Mucosa of descending colon (tissue), 3 donors: ENCODE measurements at regions not wholly inside any gene's neighbourhood (a gene's known extent, or its start where the extent isn't known, plus 50 kb on each side); places are given as distances from the start of the nearest gene placed in this dataset.

Experiments used
- ATAC-seq: fragments of 200-7000 bp; cut with Tn5 transposase; one replicate; pipeline ENCODE4 v1.9.1; 2020; ENCODE audit warnings: mild to moderate bottlenecking, moderate library complexity
- DNase-seq, 3 donors: peaks; one replicate each; pipeline ENCODE4 v3.0.0-alpha.2; 2020
- H3K36me3 ChIP-seq: fragments of 200-600 bp; one replicate; pipeline ENCODE4 v1.8.0; 2021; ENCODE audit warnings: low read depth, mild to moderate bottlenecking
- H3K4me1 ChIP-seq: fragments of 200-600 bp; one replicate; pipeline ENCODE4 v1.8.0; 2021; ENCODE audit warnings: low read depth, mild to moderate bottlenecking
- H3K4me3 ChIP-seq: fragments of 200-600 bp; one replicate; pipeline ENCODE4 v1.8.0; 2021; ENCODE audit warnings: mild to moderate bottlenecking
- H3K9me3 ChIP-seq: fragments of 200-600 bp; one replicate; pipeline ENCODE4 v1.8.0; 2021; ENCODE audit warnings: mild to moderate bottlenecking
- intact Hi-C, 2 donors: fragments of 100-400 bp; cut with DNase I in 1 of 2; cut with micrococcal nuclease in 1 of 2; formaldehyde crosslinking; loops; one replicate each; pipeline versions ENCODE4 v1.11.0 to v1.11.1; 2022; cut with DNase I, micrococcal nuclease
- TF ChIP-seq, protein P1 (sequence below): fragments of 200-600 bp; IDR thresholded peaks from one replicate; pipeline ENCODE4 v1.8.0; 2022; ENCODE audit warnings: antibody characterized with exemption, mild to moderate bottlenecking
- donor health status: DM: no; HTN: no; CAD: no; lungs with moderate emphysema.
- donor health status: DM: no; HTN: no; CAD: no.
- donor health status: DM: no; HTN: yes; CAD: no.

DNA sequence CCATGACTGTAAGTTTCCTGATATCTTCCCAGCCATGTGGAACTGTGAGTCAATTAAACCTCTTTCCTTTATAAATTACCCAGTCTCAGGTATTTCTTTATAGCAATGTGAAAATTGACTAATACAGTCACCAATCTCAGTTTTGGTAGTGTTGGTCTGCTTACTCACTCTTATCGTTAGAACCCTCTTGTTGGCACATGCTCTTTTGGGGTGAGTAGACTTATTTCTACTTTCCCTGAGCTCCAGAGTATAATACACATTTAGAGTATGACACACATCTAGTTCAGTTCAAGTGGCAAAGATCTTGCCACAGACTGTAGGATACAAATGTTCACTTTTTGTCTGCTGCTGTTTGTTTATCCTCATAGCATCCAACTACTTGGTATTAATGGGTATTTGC, 347.5 kb upstream of the CELF4 start:
- Histone ChIP-seq H3K4me3 (no peak overlapping the region), H3K36me3 (no peaks in the 10 kb centered on the region), H3K4me1 (no peaks in the 10 kb centered on the region), H3K9me3 (peaks cover 9% of the 10 kb centered on the region)
- no peak for ATAC-seq
- no peak for DNase-seq
- TF ChIP-seq, protein P1, sequence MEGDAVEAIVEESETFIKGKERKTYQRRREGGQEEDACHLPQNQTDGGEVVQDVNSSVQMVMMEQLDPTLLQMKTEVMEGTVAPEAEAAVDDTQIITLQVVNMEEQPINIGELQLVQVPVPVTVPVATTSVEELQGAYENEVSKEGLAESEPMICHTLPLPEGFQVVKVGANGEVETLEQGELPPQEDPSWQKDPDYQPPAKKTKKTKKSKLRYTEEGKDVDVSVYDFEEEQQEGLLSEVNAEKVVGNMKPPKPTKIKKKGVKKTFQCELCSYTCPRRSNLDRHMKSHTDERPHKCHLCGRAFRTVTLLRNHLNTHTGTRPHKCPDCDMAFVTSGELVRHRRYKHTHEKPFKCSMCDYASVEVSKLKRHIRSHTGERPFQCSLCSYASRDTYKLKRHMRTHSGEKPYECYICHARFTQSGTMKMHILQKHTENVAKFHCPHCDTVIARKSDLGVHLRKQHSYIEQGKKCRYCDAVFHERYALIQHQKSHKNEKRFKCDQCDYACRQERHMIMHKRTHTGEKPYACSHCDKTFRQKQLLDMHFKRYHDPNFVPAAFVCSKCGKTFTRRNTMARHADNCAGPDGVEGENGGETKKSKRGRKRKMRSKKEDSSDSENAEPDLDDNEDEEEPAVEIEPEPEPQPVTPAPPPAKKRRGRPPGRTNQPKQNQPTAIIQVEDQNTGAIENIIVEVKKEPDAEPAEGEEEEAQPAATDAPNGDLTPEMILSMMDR: no peak
- intact Hi-C loops: no loop called here

DNA sequence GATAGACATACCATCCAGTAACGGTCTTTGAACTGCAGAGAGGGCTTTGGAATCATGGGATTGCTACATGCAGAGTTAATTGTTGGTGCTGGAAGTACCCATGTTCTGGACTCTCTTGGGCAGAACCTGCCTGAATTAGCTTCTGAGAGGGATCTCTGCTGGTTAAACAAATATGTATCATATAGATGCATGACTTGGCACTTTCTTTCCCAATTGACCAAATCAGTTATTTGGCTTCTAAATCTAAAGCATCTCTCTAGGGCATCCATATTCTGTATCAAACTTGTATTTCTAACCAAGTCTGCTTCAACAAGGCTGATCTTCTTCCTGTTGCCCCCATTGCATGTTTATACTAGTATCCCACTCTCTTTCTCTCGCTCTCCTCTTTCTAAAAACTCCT, 336.7 kb upstream of the CELF4 start:
- Histone ChIP-seq H3K9me3 (peaks cover 22% of the 10 kb centered on the region), H3K4me3 (no peak overlapping the region), H3K4me1 (no peaks in the 10 kb centered on the region), H3K36me3 (no peaks in the 10 kb centered on the region)
- ATAC-seq (no peak), DNase-seq (no peak)
- intact Hi-C loops: no loop called here
- TF ChIP-seq, protein P1: no peak

DNA sequence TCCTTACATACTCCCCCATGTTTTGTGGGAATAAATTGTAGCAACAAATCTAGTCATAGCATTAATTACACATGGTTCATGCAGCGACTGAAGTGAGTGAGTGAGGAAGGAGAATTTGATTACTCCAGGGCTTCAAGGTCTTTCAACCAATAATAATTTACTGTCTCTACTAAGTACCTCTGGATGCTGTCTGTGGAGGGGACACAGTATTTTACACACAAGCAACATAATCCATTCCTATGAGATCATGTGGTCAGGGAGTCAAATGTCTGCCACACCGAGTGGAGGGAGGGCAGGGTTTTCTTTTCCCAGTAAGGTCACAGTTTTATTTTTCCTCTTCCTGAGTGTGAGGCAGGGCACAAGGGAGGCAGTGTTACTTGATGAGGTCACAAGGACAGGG, 334.7 kb upstream of the CELF4 start:
- TF ChIP-seq, protein P1: no peak
- no peak for ATAC-seq
- intact Hi-C loops: no loop called here

DNA sequence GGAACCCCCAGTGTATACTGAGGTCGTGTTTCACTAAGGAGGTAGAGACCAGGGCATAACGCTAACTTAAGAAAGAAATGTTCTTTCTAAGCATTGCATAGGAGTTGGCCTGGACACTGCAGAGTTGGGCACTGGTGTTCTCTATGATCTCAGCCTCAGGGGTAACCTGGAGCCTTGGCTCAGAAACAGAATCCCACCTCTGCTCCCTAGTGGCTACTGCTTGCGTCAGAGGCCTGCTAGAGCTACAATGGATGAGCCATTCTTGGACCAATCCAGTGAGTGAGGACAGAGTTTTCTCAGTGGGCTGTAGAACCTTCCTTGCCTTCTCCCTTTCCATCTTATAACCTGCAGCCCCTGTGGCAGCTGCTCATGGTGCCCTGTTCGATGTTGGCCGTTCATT, 324.4 kb upstream of the CELF4 start:
- ATAC-seq (no peak), DNase-seq (no peak)
- H3K4me3 ChIP-seq: no peak overlapping the region
- no peaks in the 10 kb centered on the region for H3K4me1 ChIP-seq
- peaks cover 12% of the 10 kb centered on the region for H3K9me3 ChIP-seq
- no peaks in the 10 kb centered on the region for H3K36me3 ChIP-seq
- TF ChIP-seq, protein P1: no peak
- intact Hi-C loops: no loop called here

More for the DNA sequence above, 334.7 kb upstream of the CELF4 start:
- H3K9me3 ChIP-seq: peaks cover 19% of the 10 kb centered on the region
- H3K36me3 ChIP-seq: no peaks in the 10 kb centered on the region
- no peaks in the 10 kb centered on the region for H3K4me1 ChIP-seq
- no peak overlapping the region for H3K4me3 ChIP-seq
- DNase-seq: no peak

DNA sequence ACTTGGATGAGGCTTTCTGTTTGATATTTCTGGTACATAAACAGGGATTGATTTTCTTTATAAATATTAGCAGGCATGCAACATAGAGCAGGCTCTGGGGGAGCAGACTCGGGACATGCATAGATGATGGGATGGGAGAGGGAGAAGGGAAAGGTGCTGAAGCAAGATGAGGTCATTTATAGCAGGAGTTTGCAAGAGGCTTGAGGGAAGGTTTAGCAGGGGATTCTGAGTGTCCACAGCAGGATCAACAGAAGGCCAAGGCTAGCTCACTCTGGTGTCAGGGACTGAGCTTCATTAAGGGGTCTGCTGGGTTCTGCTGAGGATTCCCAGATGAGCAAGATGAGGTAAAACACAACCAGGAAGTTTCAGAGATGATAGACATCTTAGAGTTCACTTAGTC, 309.1 kb upstream of the CELF4 start:
- TF ChIP-seq, protein P1: no peak
- ATAC-seq: no peak
- Histone ChIP-seq H3K4me3 (no peak overlapping the region), H3K36me3 (no peaks in the 10 kb centered on the region), H3K9me3 (peaks cover 37% of the 10 kb centered on the region), H3K4me1 (no peaks in the 10 kb centered on the region)
- no peak for DNase-seq
- intact Hi-C loops: no loop called here

DNA sequence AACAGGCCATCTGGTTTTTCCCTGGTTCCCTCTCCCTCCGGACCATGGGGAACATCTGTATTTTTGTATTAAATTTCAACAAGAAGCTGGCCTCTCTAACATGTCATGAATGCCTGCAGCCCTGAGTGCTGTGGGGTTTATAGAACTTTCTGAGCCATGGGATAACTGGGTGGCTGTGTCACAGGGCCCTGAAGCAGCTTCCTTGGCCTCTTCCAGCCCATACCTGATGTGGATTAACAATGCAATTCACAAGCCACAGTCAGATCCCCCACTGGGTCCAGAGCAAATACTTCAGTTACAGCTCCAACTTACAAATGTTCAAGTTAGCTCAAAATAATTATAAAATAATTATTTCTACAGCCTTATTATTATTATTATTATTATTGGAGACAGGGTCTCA, 307.8 kb upstream of the CELF4 start:
- ATAC-seq: no peak
- intact Hi-C loops: no loop called here
- H3K36me3 ChIP-seq: no peaks in the 10 kb centered on the region
- peaks cover 27% of the 10 kb centered on the region for H3K9me3 ChIP-seq
- no peak overlapping the region for H3K4me3 ChIP-seq
- no peaks in the 10 kb centered on the region for H3K4me1 ChIP-seq
- TF ChIP-seq, protein P1: no peak
- no peak for DNase-seq
